ENCODE measurements at regions not wholly inside any gene's neighbourhood (a gene's known extent, or its start where the extent isn't known, plus 50 kb on each side); places are given as distances from the start of the nearest gene placed in this dataset.

DNA sequence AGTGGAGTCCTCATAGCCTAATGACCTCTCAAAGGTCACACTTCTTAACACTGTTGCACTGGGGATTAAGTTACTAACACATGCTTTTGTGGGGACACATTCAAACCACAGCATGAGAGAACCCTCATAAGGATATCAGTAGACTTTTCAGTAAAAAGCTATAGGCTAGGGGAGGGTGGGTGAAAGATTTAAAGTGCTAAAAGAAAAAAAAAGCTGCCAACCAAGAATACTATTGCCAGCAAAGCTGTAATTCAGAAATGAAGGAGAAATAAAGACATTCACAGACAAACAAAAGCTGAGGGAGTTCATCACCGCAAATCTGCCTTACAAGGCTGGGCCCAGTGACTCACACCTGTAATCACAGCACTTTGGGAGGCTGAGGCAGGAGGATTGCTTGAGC lies 50.4 kb upstream of the PRSS50 start:
- TF ChIP-seq CEBPB (IDR thresholded peaks at IDR 0.05; ENCODE audit: borderline replicate concordance in 1 of 2, low read depth in 2 of 2, low read length in 2 of 2) (no peak), EP300 (IDR thresholded peaks at IDR 0.05; ENCODE audit: borderline replicate concordance in 1 of 2, control insufficient read depth in 1 of 2, low read depth in 2 of 2, low read length in 2 of 2) (no peak), KDM1A (IDR thresholded peaks at IDR 0.05; ENCODE audit: borderline replicate concordance) (no peak), JUND (IDR thresholded peaks at IDR 0.05; ENCODE audit: low read depth, low read length) (no peak), ZNF217 (IDR thresholded peaks at IDR 0.05) (no peak), POLR2AphosphoS2 (IDR thresholded peaks at IDR 0.05; ENCODE audit: low read depth, low read length) (no peak), MXI1 (IDR thresholded peaks at IDR 0.05; ENCODE audit: low read depth, low read length) (no peak), CBFB (IDR thresholded peaks at IDR 0.05; ENCODE audit: low read depth) (no peak), RAD51 (IDR thresholded peaks at IDR 0.05) (no peak)
- TF ChIP-seq, protein P1, sequence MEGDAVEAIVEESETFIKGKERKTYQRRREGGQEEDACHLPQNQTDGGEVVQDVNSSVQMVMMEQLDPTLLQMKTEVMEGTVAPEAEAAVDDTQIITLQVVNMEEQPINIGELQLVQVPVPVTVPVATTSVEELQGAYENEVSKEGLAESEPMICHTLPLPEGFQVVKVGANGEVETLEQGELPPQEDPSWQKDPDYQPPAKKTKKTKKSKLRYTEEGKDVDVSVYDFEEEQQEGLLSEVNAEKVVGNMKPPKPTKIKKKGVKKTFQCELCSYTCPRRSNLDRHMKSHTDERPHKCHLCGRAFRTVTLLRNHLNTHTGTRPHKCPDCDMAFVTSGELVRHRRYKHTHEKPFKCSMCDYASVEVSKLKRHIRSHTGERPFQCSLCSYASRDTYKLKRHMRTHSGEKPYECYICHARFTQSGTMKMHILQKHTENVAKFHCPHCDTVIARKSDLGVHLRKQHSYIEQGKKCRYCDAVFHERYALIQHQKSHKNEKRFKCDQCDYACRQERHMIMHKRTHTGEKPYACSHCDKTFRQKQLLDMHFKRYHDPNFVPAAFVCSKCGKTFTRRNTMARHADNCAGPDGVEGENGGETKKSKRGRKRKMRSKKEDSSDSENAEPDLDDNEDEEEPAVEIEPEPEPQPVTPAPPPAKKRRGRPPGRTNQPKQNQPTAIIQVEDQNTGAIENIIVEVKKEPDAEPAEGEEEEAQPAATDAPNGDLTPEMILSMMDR (IDR thresholded peaks at IDR 0.05 in 2 of 3, conservative IDR thresholded peaks at IDR 0.05 in 1 of 3; ENCODE audit: control insufficient read depth in 2 of 3, extremely low read depth in 1 of 3, insufficient read depth in 1 of 3, low read depth in 3 of 3, low read length in 3 of 3) = no peak
- TF ChIP-seq, protein P2, sequence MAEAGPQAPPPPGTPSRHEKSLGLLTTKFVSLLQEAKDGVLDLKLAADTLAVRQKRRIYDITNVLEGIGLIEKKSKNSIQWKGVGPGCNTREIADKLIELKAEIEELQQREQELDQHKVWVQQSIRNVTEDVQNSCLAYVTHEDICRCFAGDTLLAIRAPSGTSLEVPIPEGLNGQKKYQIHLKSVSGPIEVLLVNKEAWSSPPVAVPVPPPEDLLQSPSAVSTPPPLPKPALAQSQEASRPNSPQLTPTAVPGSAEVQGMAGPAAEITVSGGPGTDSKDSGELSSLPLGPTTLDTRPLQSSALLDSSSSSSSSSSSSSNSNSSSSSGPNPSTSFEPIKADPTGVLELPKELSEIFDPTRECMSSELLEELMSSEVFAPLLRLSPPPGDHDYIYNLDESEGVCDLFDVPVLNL (IDR thresholded peaks at IDR 0.05; ENCODE audit: low read depth, low read length) = no peak

All from GM12878 (cell line).